HEK293 (cell line): ENCODE measurements at regions not wholly inside any gene's neighbourhood (a gene's known extent, or its start where the extent isn't known, plus 50 kb on each side); places are given as distances from the start of the nearest gene placed in this dataset.

Experiments
- ZNF140 ChIP-seq: fragments of 450-650 bp; formaldehyde crosslinking; IDR thresholded peaks from 2 replicates; pipeline ENCODE4 v1.5.1; 2016; ENCODE audit warnings: missing biosample characterization, missing genetic modification characterization
- TF ChIP-seq, protein P1 (sequence below): fragments of 450-650 bp; formaldehyde crosslinking; IDR thresholded peaks from 2 replicates; pipeline ENCODE4 v1.5.1; 2016; ENCODE audit warnings: missing biosample characterization, missing genetic modification characterization

DNA sequence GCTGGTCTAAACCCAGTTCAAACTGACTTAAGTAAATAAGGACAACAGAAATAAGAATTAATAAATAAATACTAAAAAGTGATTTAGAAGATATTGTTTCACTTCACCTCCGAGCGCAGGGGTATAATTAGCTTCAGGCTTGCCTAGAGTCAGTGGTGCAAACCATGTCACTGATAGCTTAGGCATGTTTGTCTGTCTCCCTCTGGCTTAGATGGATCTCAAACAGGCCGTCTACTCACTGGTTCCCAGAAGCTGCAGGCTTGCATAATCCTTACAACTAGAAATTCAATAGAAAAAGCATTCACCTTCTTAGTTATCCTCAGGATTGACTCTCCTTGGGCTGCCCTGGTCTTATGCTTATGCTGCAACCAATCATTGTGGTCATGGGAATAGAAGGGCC lies 629.8 kb upstream of the WWC1 start:
- TF ChIP-seq, protein P1, sequence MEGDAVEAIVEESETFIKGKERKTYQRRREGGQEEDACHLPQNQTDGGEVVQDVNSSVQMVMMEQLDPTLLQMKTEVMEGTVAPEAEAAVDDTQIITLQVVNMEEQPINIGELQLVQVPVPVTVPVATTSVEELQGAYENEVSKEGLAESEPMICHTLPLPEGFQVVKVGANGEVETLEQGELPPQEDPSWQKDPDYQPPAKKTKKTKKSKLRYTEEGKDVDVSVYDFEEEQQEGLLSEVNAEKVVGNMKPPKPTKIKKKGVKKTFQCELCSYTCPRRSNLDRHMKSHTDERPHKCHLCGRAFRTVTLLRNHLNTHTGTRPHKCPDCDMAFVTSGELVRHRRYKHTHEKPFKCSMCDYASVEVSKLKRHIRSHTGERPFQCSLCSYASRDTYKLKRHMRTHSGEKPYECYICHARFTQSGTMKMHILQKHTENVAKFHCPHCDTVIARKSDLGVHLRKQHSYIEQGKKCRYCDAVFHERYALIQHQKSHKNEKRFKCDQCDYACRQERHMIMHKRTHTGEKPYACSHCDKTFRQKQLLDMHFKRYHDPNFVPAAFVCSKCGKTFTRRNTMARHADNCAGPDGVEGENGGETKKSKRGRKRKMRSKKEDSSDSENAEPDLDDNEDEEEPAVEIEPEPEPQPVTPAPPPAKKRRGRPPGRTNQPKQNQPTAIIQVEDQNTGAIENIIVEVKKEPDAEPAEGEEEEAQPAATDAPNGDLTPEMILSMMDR (tag by site-specific recombination), result no peak
- no peak for TF ChIP-seq ZNF140 (tag by site-specific recombination)
